GM12874 (cell line): ENCODE measurements at regions not wholly inside any gene's neighbourhood (a gene's known extent, or its start where the extent isn't known, plus 50 kb on each side); places are given as distances from the start of the nearest gene placed in this dataset.

ENCODE experiments used
- CTCF ChIP-seq: IDR thresholded peaks from 2 replicates; pipeline ENCODE4 v1.5.1; 2011; ENCODE audit warnings: low read depth, mild to moderate bottlenecking, control low read depth, low read length, moderate library complexity; ENCODE audit not compliant: insufficient read depth

- TF ChIP-seq CTCF: no peak
Observed at GRCh38 chr2:117607202-117607601, 207.3 kb upstream of the DDX18 start.

GRCh38 chr2:117613101-117613500 is 201.4 kb upstream of the DDX18 start:
- no peak for TF ChIP-seq CTCF

- no peak for TF ChIP-seq CTCF
Observed at GRCh38 chr2:117614296-117614695, 200.2 kb upstream of the DDX18 start.

- no peak for TF ChIP-seq CTCF
Observed at GRCh38 chr2:117614823-117615534, 199.5 kb upstream of the DDX18 start.

- TF ChIP-seq CTCF: no peak
Observed at GRCh38 chr2:117618607-117619006, 195.9 kb upstream of the DDX18 start.

GRCh38 chr2:117621326-117621725 is 193.2 kb upstream of the DDX18 start:
- TF ChIP-seq CTCF: no peak

GRCh38 chr2:117631152-117631945 is 183.1 kb upstream of the DDX18 start:
- TF ChIP-seq CTCF: no peak
